Stimulated activated CD8-positive, alpha-beta memory T cell treated with anti-CD3 and anti-CD28 coated beads, Interleukin-15, amount 100 ng/mL, for 48 hours (primary cell): ENCODE measurements at regions not wholly inside any gene's neighbourhood (a gene's known extent, or its start where the extent isn't known, plus 50 kb on each side); places are given as distances from the start of the nearest gene placed in this dataset.
"Not testable (repeated sequence)": the region's sequence is repeated elsewhere in the genome, so short reads cannot be mapped to it uniquely, and the experiment has no call there.

Experiments used
- DNase-seq, 2 donors: peaks; one replicate each; pipeline ENCODE4 v3.0.0-alpha.2; 2020; ENCODE audit warnings: low read depth in 2 of 2

DNA sequence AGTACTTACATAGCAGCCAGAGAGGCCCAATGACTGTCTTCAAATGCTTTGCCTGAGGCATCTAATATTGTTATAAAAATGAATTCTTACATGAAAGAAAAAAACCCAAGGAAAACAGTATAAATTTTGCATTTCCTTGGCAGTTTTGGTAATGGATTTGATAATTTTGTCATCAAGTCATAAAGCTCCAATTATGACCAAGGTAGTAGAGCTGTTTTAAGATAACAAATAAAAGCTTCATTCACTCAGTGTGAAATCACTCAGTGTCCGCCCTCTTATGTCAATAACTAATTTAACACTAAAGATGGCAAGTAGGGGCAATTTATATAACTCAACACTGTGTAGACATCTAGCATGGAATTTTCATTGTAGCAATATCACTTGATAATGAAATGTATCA lies 193.9 kb downstream of the ANKRD7 start:
- DNase-seq: no peak

DNA sequence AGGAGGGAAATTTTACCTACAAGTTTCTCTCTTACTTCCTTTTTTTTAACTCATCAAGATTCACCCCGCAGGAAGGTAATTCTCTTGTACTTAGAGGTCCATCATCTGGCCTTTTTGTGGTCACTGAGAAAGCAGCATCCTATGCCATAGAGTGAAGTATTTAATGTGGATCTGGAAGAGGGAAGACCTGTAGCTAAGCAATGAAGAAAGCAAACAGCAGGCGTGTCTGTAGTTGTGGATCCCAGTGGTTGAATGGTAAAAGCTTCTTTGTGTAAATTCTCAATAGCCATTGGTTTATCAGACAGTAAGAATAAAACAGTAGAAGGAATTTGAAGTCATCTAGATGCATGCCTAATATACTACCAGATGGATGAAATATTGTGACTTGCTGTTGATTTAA lies 196.4 kb downstream of the ANKRD7 start:
- no peak for DNase-seq

DNA sequence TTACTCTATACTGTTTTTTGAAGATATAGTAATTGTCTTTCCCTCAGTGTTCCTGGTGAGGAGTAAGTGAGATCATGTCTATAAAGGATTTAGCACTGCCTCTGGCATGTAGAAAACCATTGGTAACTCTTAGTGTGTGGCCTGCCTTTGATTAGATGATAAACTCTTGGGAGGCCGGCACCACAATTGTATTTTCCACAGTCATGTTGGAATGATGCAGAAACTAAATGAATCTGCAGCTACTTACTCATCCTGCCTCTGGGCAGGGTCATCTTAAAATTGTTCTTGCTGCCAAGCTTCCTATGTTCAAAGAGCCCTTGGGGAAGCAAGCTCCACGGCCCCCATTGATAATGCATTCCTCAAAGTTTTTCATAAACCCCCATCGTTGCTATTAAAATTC lies 204.6 kb downstream of the ANKRD7 start:
- no peak for DNase-seq

DNA sequence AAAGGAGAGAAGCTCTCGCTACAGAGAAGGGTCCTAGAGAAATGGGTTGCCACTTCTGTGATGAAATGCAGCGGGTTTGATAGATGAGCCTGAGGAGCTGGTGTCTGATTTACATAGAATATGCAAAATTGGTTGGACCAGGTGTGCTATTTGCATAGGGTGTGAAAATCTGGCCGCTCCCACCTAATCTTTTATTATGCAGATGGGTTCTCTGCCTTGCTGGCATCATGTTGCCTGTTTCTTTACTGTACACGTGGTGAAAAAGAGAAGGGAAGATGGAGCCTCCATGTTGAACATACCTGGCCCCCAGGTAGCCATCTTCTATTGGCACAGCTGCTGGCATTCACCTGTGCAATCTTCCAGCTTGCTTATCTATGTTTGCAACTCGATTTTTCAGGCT lies 212.2 kb downstream of the ANKRD7 start:
- DNase-seq: no peak

DNA sequence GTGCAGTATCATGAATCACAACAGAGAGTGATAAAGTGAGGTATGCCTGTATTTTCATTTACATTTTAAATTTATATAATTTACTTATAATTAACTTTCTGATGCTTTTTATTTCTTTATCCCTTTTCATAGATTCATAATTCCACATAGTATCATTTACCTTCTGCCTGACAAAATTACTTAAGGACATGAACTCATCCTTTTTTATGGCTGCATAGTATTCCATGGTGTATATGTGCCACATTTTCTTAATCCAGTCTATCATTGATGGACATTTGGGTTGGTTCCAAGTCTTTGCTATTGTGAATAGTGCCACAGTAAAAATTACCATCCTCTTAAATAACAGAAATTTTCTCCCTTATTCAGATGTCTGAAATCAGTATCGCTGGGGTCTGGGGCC lies 224.5 kb downstream of the ANKRD7 start:
- DNase-seq: not testable (repeated sequence)

DNA sequence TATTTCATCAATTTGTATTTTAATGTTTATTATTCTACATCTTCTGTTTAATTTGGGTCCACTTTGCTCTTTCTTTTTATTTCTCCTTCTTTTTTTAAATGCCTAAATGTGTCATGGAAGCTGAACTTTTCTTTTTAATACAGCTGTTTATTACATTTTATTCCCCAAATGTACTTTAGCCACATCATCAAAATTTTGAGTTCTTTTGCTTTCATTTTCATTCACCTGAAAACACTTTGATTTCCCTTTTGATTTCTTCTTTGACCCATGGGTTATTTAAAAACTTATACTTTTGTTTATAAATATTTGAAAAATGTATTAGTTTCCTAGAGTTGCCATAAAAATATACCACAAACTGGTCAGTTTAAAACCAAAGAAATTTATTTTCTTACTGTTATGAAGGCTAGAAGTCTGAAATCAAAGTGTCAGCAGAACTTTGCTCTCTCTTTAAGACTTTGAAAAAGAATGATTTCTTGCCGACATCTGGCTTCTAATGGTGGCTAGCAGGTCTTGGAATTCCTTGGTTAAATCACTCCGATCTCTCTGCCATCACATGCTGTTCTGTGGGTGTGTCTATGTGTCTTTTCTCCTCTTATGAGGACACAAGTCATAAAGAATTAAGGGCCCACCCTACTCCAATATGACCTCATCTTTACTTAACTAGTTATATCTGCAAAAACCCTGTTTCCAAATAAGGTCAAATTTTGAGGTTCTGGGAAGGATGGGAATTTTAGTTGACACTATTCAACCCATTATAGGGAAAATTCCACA lies 225.5 kb downstream of the ANKRD7 start:
- no peak for DNase-seq

DNA sequence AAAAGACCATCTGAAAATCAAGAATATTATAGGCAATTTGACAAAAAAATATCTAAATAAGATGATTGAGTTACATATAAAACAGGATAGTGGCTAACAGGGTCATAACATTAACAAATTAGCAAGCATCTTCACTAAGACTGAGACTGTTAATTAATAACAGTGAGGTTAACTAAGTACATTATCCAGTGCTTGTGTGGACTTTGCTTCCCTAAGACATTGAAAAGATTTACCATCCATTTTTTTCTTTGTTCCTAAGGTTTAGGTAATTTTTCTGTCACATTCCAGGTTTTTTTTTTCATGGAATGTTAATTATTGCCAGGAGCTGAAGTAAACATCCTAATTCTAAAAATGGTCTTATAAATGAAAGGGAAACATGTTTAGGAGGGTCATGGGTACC lies 227.6 kb downstream of the ANKRD7 start:
- DNase-seq: no peak

DNA sequence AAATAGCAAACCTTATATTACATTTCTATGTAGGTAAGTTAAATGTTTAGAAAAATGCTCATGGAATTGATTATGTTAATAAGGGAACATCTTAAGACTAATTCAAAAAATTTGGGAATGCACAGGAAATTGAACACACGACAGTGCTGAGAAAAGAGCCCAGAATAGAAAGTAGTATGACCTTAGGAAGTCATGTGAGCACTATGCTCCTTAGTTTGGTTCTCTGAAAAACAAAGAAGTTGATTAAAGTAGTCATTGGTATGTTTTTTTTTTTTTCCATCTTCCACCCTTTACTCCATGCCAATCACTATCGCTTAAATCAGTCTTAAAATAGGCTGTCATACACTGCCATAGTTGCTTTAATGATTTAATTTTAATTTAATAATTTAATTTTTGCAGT lies 242.9 kb downstream of the ANKRD7 start:
- no peak for DNase-seq

DNA sequence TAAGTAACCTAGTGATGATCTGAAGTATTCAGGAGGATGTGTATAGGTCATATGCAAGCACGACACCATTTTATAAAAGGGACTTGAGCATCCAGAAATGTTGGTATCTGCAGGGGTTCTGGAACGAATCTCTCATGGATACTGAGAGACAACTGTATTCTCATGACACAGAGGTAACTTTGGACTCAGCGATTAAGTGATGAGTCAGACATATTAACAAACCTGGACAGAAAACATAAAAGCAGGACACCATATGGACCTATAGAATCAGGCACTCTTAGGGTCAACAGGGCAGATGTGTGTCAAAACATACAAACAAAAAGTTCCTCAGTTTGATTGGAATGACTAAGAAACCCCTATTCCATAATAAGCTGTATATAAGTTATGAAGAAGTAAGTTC lies 248.1 kb downstream of the ANKRD7 start:
- DNase-seq: no peak

DNA sequence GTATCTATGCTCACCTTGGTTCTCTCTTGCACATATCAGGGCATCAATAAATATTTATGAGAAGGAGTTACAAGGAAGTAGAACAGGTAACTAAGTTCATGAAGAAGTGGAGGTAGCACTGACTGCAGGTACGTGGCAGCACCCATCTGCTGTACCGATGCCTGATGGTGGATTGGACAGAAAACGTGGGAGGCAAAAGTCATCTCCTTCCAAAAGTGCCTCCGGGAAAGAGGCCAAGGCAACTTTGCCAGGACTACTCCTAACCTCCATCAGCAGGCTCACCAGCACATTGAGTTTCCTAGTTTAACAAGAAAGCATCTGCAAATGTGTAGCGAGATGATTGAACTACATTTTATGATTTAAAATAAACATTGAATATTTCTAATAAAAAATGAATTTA lies 248.8 kb downstream of the ANKRD7 start:
- no peak for DNase-seq

DNA sequence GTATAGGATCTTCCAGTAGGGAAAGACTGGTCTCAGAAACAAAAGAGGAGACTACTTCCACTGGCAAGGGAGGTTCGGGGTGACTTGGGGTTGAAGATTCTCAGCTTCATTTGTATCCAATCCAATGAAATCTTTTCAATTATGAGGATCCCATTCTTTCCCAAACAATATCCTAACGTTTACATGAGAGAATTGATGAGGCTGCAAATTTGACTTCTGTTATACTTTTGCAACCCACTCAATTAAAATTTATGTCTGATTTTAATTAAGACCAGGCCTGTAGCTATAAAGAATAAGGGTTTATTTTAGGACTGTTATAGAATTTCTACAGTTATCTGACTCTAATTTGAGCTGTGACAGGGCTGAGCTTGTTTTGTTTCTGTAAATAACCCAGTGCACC lies 251.5 kb downstream of the ANKRD7 start:
- DNase-seq: no peak

DNA sequence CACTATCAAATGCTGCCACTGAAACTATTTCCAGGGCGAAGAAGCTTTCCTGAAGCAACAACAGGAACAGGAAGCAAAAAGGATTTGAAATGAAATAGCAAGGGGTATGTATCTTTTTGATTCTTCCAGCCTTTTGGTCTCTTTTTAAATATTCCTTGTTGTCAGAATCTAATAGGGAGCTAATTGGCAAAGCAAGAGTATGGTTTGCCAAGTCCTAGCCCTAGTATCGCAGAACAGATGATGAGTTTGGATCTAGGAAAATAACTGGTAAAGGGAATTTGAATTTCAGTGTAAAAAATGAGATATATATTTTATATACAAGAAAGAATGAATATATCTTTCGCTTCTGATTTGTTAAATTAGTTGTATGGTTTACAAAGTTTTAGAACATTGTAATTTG lies 252.5 kb downstream of the ANKRD7 start:
- no peak for DNase-seq

DNA sequence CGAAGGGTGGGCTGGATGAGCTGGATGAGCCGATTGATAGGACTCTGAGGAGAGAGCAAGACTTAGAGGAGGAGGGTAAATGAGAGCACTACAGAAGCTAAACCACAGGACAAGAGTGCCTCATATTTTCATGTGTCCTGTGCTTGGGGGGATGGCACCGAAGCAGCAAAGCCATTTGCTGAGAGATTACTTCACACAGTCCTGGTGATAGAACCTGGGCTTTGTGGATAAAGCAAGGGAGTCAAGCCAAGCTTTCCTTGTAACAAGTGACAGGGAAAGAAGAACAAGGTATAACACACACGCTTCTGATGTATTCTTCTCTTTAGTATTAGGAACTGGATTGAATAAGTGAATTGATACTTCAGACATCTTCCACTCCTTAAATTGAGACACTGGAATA lies 253.7 kb downstream of the ANKRD7 start:
- no peak for DNase-seq

DNA sequence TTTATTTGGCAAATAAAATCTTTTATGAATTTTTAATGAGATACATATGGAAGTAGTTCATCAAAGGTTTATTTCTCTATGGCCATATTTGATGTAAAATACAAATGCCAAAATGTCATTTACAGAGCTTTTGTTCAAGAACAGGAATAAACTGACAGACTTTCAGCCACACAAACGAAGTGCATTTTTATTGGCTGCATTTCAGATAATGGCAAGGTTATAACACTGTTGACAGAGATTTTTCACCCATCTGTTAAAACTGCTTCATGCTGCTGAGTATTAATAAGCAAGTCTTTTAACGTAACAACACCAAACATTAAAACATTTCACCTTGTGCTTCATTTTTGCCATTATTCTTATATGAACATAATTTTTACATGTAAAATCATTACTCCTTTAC lies 254.4 kb downstream of the ANKRD7 start:
- no peak for DNase-seq

DNA sequence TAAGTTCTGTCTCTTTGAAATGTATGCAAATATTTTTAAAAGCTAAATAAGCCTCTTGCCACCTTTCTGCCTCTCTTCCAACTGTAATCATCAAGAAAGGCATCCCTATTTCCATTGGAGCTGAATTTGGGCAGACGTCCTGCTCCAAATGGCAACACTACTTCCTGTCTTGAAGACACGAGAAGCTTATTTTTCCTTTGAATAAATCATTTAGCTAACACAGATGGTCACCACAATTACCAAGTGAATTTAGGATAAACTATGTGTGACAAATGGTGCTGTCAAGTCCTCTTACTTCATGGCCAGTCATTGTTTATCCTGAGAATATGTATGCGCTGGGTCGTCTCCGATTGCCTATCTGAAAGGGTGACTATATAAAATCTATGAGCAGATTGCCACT lies 268.0 kb downstream of the ANKRD7 start:
- DNase-seq: no peak

DNA sequence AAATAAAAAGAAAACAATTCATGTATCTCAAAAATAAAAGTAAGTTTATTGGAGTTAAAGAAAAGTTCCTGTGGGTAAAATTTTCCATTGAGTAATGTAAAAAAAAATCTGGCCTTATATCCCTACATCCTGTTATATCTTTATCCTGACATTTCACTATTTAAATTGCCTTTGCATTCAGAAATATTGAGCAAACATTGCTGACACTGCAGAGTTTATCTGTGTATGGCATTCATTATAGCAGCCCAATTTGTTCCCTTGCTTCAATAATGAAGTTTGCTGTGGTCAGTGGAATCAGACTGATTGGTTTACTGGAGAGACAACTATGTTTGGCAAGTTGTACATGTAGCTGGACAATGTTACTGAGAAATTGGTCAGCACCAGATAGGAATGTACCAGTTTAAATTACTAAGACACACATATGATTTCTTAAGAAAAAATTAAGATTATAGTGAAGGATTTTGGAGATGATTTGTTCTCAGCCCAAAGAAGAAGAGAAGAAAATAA lies 271.7 kb downstream of the ANKRD7 start:
- DNase-seq: no peak

DNA sequence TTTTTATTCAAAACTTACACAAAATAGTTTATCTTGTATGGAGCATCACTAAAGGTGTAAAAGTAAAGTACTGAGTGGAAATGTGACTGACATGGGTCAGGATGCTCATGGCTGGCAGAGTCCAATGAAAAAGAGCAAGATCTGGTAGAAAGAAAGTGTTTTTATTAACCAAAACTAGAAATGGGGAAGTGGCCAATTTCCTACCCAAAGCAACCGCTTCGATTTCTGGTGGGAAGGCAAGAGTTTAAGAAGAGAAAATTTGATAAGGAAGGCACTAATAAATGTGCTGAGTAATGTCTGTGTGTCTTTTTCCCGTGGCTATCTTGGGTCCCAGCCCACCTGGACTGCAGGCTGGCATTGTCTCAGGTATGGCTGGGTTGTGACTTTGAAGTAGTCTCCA lies 277.7 kb downstream of the ANKRD7 start:
- DNase-seq: no peak

DNA sequence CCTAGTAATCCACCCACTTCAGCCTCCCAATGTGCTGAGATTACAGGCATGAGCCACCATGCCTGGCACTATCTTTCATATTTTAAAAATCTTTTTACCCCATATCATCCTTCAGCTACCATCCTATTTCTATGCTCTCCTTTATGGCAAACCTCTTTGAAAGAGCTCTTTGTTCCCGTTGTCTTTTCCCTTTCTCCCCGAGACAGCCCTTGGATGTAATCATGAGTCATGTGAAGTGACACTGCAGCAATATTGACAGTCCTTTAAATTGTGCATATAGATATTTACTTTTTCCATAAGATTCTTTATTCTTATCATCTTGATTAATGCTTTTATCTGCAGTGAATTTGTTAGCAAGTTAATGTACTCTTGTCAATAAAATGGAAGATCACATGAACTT lies 286.6 kb downstream of the ANKRD7 start:
- DNase-seq: no peak

DNA sequence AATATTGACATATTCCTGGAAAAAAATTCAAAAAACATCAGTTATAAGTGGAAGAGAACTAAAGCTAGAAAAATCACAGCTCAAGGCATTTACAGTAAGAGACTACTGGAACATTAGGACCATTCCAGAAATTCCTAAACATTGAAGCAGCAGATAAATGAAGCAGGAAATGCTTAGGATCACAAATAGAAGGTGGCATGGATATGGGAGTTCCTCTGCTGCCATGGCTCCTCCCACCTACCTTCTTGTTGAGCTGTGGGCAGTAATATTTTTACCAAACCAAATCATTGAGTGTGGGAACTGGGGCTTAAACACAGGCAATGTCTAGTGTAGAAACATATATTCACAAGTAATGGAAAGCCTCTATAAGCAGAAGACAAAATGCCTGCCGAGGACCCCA lies 292.8 kb downstream of the ANKRD7 start:
- no peak for DNase-seq

DNA sequence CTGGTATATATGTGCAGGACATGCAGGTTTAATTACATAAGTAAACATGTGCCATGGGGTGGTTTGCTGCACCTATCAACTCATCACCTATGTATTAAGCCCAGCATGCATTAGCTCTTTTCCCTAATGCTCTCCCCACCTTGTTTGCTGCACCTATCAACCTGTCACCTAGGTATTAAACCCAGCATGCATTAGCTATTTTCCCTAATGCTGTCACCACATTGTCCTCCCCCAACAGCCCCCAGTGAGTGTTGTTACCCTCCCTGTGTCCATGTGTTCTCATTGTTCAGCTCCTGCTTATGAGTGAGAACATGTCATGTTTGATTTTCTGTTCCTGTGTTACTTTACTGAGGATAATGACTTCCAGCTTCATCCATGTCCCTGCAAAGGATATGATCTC lies 300.5 kb downstream of the ANKRD7 start:
- DNase-seq: no peak

DNA sequence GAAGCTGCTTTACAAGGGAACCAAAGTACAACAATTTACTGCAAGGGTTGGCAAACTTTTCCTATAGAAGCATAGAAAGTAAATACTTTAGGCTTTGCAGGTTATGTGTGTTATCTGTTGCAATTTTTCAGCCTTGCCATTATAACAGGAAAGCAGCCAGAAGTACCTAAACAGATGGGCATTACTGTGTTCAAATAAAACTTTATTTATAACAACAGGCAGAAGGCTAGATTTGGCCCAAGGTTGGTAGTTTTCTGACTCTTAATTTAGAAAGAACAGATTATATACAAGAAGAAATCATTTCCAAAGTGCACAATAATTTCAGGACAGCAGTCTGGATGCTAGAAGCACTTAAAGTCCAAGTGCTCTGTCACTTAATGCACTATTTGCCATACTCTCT lies 307.1 kb downstream of the ANKRD7 start:
- no peak for DNase-seq

DNA sequence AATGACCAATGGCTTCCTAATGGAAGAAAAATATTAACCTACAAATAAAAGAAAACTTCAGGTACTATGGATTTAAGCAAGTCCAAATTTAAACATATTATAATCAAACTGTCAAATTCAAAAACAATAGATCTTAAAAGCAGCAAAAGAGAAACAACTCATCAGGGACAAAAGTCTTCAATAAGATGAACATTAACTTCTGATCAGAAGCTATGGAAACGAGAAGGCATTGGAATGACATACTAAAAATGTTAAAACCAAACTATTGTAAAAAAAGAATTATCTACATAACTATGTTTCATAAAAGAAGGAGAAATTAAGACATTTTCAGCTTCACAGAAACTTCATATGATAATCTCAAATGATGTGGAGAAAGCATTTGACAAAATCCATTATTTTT lies 334.7 kb downstream of the ANKRD7 start:
- DNase-seq: no peak

DNA sequence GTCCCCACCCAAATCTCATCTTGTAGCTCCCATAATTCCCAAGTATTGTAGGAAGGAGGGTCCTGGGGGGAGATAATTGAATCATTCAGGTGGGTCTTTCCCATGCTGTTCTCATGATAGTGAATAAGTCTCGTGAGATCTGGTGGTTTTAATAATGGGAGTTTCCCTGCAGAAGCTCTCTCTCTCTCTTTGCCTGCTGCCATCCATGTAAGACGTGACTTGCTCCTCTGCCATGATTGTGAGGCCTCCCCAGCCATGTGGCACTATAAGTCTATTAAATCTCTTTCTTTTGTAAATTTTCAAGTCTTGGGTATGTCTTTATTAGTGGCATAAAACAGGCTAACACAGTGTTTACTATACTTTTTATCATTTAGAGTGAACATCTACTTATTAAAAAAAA lies 338.8 kb downstream of the ANKRD7 start:
- no peak for DNase-seq

DNA sequence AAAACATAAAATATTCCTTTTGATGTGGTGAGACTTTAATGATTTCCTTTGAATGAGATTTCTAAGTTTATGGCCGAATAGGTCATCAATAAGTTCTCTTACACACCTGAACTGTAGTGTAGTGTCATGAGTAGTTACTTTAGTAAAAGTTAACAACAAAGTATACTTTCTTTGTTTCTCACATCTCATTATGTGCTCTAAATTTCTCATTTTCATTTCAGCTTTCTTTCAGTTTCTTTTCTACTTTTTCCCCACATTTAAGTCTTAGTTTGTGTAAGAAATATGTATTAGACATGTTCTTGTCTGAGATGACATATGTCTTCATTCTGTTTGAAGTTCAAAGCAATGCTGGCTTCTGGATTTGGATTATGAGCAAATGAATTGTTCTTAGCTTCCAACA lies 348.1 kb downstream of the ANKRD7 start:
- DNase-seq: no peak
